ENCODE measurements at regions not wholly inside any gene's neighbourhood (a gene's known extent, or its start where the extent isn't known, plus 50 kb on each side); places are given as distances from the start of the nearest gene placed in this dataset.

DNA sequence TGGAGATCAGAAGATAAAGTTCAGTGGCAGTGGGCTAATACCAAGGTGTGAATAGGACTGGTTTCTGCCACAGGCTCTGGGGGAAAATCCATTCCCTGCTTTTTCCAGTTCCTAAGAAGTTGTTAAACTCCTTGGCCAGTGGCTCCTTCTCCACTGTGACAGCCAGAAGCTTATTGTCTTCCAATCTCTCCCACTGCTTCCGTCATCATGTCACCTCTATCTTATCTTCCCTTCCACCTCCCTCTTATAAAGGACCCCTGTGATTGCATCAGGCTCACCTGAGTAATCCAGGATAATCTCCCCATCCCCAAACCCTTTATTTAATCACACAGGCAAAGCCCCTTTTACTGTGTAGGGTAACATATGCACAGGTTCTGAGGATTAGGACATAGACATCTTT lies 431.2 kb upstream of the SLC10A2 start:
- TF ChIP-seq POLR2A (IDR thresholded peaks at IDR 0.05) (no peak), CTCF (IDR thresholded peaks at IDR 0.05) (no peak)

Data from lower leg skin (tissue), 3 donors.